Upper lobe of left lung (tissue), 4 donors: ENCODE measurements at regions not wholly inside any gene's neighbourhood (a gene's known extent, or its start where the extent isn't known, plus 50 kb on each side); places are given as distances from the start of the nearest gene placed in this dataset.
"Not testable (repeated sequence)": the region's sequence is repeated elsewhere in the genome, so short reads cannot be mapped to it uniquely, and the experiment has no call there.

ENCODE experiments used
- CTCF ChIP-seq, 6 experiments: fragments of 450-650 bp in 4 of 6; fragments of 200-600 bp in 2 of 6; sonication (generic) in 2 of 6; IDR thresholded peaks; one replicate each; pipeline ENCODE4 v1.5.1; 2016 to 2019; ENCODE audit warnings: antibody characterized with exemption in 6 of 6
- EP300 ChIP-seq, 4 donors: sonication (generic); formaldehyde crosslinking; IDR thresholded peaks; one replicate each; pipeline ENCODE4 v1.5.1; 2017; ENCODE audit warnings: antibody characterized with exemption in 4 of 4, control low read depth in 2 of 4
- POLR2A ChIP-seq, 4 donors: fragments of 450-650 bp; IDR thresholded peaks; one replicate each; pipeline ENCODE4 v1.5.1; 2016 to 2017; ENCODE audit warnings: antibody characterized with exemption in 4 of 4, mild to moderate bottlenecking in 2 of 4
- POLR2AphosphoS5 ChIP-seq, 2 donors: sonication (generic); formaldehyde crosslinking; IDR thresholded peaks; one replicate each; pipeline ENCODE4 v1.5.1; 2017; ENCODE audit warnings: antibody characterized with exemption in 2 of 2

- TF ChIP-seq CTCF, POLR2A, POLR2AphosphoS5, EP300 (IDR thresholded peaks at IDR 0.05): not testable (repeated sequence)
Observed at GRCh38 chr21:17219050-17219449, 293.8 kb upstream of the CXADR start.
